ENCODE measurements at regions not wholly inside any gene's neighbourhood (a gene's known extent, or its start where the extent isn't known, plus 50 kb on each side); places are given as distances from the start of the nearest gene placed in this dataset.

DNA sequence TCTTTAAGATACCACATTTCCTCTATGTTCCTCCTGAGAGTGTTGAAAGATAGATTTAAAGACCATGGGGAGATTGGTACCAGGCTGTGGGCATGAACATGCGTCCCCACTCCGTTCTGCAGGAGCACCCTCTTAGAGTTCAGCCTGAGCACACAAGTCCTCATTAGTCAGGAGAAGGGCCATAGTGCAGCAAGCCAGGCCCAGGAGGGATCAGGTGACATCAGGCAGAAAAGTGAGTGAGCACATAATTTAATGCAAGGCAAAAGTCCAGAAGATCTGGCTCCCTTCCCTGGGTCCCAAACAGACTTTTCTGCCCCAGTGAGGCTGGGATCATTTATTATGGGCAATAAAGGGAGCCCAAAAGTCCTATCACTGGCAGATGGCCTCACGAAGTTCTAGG is 263.7 kb upstream of the AGTR2 start:
- H3K4me2 ChIP-seq (ENCODE audit: low read depth, low read length), result no peak overlapping the region
- no peak overlapping the region for H3K14ac ChIP-seq (replicated peaks; ENCODE audit: low read depth, low read length)
- H3K4ac ChIP-seq (ENCODE audit: low read depth, low read length), result no peak overlapping the region
- H2BK20ac ChIP-seq (ENCODE audit: low read depth, low read length), result no peak overlapping the region
- in situ Hi-C loops (cut with MboI; ENCODE audit: low sequenced_read_pairs) (no loop called here), dilution Hi-C loops (cut with HindIII; ENCODE audit: low sequenced_read_pairs, unreplicated experiment) (no loop called here), intact Hi-C loops (cut with micrococcal nuclease) (no loop called here)
- H3K79me1 ChIP-seq (ENCODE audit: low read depth in 1 of 2, low read length in 2 of 2), result no peaks in the 10 kb centered on the region
- no peak overlapping the region for H3K23ac ChIP-seq (ENCODE audit: low read depth, low read length)
- no peaks in the 10 kb centered on the region for H3K9me1 ChIP-seq (ENCODE audit: insufficient read depth, low read length)
- H2BK120ac ChIP-seq (ENCODE audit: low read depth, low read length), result no peak overlapping the region
- H3K36me3 ChIP-seq (ENCODE audit: control insufficient read depth, insufficient read depth, low read length), result no peaks in the 10 kb centered on the region
- no peak overlapping the region for H2AK5ac ChIP-seq (ENCODE audit: low read depth, low read length)
- no peak overlapping the region for H3K27ac ChIP-seq (ENCODE audit: insufficient read depth, low read length)
- no peak overlapping the region for H2AK9ac ChIP-seq (replicated peaks; ENCODE audit: low read depth, low read length, poor library complexity)
- no peak overlapping the region for H4K8ac ChIP-seq (ENCODE audit: low read depth in 2 of 2, low read length in 2 of 2)
- no peaks in the 10 kb centered on the region for H3K4me1 ChIP-seq (ENCODE audit: control insufficient read depth, insufficient read depth, low read length)
- ChIA-PET POLR2A (ENCODE audit: unreplicated experiment) (no interaction called here), CTCF (no interaction called here)
- no peak overlapping the region for H3K18ac ChIP-seq (ENCODE audit: low read depth, low read length)
- no peak overlapping the region for H4K91ac ChIP-seq (ENCODE audit: insufficient read depth, low read depth, low read length)
- H2BK15ac ChIP-seq (ENCODE audit: low read depth, low read length), result no peak overlapping the region
- BruUV-seq (replicated peaks), result no TSS peak
- 79% methylated on average over 2 of the region's 3 CpGs; no CpG with 5 or more reads in 1 of the 2 experiments for WGBS, 2 experiments (ENCODE audit: extremely low coverage in 2 of 2, insufficient read length in 1 of 2)
- H3K9ac ChIP-seq (ENCODE audit: low read depth, low read length), result no peak overlapping the region
- H3K56ac ChIP-seq (ENCODE audit: extremely low read depth, insufficient read depth, low read length), result no peak overlapping the region
- no peak for ATAC-seq (ENCODE audit: low read depth)
- no peak overlapping the region for H2AFZ ChIP-seq (replicated peaks; ENCODE audit: low read length, poor library complexity)
- H2BK5ac ChIP-seq (ENCODE audit: low read depth, low read length, poor library complexity, severe bottlenecking), result no peak overlapping the region
- DNase-seq, result no peak
- H3K4me3 ChIP-seq (ENCODE audit: insufficient read depth, low read depth, low read length), result no peak overlapping the region
- H4K5ac ChIP-seq (ENCODE audit: low read depth, low read length), result no peak overlapping the region
- TF ChIP-seq, protein P1, sequence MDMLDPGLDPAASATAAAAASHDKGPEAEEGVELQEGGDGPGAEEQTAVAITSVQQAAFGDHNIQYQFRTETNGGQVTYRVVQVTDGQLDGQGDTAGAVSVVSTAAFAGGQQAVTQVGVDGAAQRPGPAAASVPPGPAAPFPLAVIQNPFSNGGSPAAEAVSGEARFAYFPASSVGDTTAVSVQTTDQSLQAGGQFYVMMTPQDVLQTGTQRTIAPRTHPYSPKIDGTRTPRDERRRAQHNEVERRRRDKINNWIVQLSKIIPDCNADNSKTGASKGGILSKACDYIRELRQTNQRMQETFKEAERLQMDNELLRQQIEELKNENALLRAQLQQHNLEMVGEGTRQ (IDR thresholded peaks at IDR 0.05; ENCODE audit: low read depth, low read length), result no peak
- TF ChIP-seq MAFK (IDR thresholded peaks at IDR 0.05; ENCODE audit: low read depth, low read length) (no peak), POLR2A (IDR thresholded peaks at IDR 0.05; ENCODE audit: low read depth, low read length) (no peak)
- TF ChIP-seq, protein P2, sequence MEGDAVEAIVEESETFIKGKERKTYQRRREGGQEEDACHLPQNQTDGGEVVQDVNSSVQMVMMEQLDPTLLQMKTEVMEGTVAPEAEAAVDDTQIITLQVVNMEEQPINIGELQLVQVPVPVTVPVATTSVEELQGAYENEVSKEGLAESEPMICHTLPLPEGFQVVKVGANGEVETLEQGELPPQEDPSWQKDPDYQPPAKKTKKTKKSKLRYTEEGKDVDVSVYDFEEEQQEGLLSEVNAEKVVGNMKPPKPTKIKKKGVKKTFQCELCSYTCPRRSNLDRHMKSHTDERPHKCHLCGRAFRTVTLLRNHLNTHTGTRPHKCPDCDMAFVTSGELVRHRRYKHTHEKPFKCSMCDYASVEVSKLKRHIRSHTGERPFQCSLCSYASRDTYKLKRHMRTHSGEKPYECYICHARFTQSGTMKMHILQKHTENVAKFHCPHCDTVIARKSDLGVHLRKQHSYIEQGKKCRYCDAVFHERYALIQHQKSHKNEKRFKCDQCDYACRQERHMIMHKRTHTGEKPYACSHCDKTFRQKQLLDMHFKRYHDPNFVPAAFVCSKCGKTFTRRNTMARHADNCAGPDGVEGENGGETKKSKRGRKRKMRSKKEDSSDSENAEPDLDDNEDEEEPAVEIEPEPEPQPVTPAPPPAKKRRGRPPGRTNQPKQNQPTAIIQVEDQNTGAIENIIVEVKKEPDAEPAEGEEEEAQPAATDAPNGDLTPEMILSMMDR (conservative IDR thresholded peaks at IDR 0.05; ENCODE audit: low read depth, low read length), result no peak
- H3K27me3 ChIP-seq (ENCODE audit: control insufficient read depth, insufficient read depth, low read length), result peaks cover 26% of the 10 kb centered on the region
- H4K20me1 ChIP-seq (ENCODE audit: insufficient read depth, low read length), result no peaks in the 10 kb centered on the region
- peaks cover 12% of the 10 kb centered on the region; the same call in 1 of the 2 replicates for H3K9me3 ChIP-seq (ENCODE audit: control insufficient read depth, insufficient read depth, low read length)
